Cerebellar cortex (tissue), 1 donor: ENCODE measurements at regions not wholly inside any gene's neighbourhood (a gene's known extent, or its start where the extent isn't known, plus 50 kb on each side); places are given as distances from the start of the nearest gene placed in this dataset.
"Not testable (repeated sequence)": the region's sequence is repeated elsewhere in the genome, so short reads cannot be mapped to it uniquely, and the experiment has no call there.

ENCODE experiments used
- DNase-seq: peaks from one replicate; pipeline ENCODE4 v3.0.0-alpha.2; 2015; ENCODE audit warnings: low spot score

- DNase-seq: no peak
Observed at GRCh38 chr6:145112711-145113148, 622.6 kb downstream of the EPM2A start.

- DNase-seq: no peak
Observed at GRCh38 chr6:145115638-145116037, 619.7 kb downstream of the EPM2A start.

DNA sequence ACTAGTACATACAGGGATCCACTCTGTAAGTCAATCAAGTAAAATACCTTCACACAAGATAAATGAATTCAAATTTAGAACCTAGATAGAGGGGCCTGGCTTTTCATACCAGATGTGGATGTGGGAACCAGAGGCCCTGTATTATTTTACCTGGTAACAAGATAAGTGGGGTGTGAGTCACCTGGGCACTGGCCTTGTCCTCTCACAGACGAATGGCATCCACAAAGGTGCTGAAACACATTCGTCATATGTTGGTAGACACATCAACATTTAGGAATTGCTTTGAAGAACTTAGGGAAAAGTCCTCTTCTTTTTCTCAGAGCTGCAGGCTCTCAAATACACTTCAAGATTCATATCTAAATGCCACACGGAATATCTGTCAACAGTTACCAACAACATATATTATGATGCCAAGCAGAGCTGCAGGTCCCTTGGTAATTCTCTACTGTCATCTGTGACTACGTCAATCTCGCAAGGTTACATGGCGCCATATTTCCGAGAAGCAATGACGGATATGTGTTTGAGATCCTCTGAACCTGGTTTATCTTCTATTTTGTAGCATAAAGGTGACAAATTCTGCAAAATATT is 618.6 kb downstream of the EPM2A start:
- no peak for DNase-seq

GRCh38 chr6:145118224-145118623 is 617.1 kb downstream of the EPM2A start:
- DNase-seq: no peak

- no peak for DNase-seq
Observed at GRCh38 chr6:145119081-145119480, 616.2 kb downstream of the EPM2A start.

GRCh38 chr6:145132709-145133108 is 602.6 kb downstream of the EPM2A start:
- no peak for DNase-seq

DNA sequence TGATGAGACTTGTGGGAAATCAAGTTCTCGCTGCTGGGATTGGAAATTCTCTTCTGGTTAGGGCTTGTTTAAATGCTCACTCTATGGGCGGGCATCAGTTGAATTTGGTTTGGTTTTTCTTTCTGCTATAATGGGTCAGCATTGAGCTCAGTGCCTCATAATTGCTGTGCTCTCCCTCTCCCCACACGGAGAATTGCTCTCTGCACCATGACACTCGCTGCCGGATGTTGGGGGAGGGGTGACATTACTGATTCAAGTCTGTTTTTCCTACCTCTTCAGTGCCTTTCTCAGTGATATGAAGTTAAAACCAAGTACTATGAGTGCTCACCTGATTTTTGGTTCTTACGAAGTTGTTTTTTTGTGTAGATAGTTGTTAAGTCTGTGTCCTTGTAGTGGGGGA is 599.6 kb downstream of the EPM2A start:
- DNase-seq: no peak

DNA sequence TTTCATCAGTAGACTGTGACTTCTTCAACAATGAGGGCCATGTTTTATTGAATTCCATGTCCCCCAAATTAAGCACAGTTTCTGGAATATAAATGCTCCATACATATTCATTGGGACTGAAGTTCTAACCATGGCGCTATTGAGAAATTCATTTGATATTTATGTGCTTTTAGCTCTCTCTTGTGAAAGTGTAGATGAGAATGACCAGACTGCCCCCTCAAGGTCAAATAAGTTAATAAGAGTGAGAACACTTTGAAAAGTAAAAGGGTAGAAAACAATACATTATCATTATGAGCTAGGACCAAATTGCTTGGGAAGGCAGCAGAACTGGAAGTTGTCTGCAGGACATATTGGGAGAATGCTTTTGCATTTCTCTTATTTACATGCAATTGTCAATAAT is 597.9 kb downstream of the EPM2A start:
- DNase-seq: no peak

GRCh38 chr6:145138469-145139139 is 596.7 kb downstream of the EPM2A start:
- DNase-seq: no peak

- DNase-seq: no peak
Observed at GRCh38 chr6:145139140-145139850, 596.0 kb downstream of the EPM2A start.

DNA sequence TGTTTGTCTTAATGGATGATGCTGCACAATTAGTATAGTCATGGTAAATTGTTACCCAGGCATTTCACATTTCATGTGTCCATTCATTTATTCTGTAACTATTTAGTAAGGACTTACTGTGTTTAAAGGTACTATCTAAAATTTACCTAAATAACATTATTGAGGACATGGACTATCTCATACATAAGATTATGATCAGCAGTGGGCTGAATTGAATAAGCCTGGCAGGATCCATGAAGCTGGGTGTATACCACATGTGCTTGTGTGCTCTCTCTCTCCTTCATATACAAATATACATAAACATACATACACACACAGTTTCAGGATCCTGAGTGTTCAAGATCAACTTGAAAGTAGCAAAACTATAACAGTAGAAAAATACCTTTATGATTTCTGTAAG is 595.4 kb downstream of the EPM2A start:
- DNase-seq: no peak

DNA sequence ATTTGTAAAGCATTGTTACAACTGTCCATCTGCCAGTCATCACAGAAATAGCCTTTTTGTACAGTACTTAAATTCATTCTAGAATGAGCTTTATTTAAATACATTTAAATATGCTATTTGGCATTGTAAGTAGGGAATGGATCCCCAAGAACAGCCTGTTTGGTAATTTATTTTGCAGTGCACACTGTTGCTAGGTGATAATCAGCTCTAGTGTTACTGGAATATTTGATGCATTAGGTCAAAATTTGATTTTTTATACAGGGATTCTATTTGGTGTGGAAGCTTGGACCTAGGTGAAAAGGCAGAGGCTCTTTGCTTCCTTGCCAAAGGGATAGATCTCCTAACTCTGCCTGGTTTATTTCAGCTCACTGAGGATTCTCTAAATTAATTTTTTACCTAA is 593.7 kb downstream of the EPM2A start:
- DNase-seq: no peak

GRCh38 chr6:145142958-145143357 is 592.4 kb downstream of the EPM2A start:
- no peak for DNase-seq

DNA sequence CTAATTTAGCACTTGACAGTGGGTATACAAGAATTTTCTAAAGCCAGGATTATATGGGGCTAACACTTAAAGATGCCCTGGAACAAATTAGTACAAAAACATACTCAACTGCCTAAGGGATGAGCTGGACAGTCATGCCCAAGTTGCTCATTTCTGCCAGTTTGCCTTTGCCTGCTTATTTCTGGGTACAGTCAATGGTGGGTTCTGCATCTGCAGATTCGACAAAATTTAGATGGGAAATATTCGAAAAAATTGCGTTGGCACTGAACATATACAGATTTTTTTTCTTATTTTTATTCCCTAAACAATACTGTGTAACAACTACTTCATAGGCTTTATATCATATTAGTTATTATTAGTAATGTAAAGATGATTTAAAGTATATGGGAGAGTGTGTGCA is 591.9 kb downstream of the EPM2A start:
- DNase-seq: no peak

- DNase-seq: no peak
Observed at GRCh38 chr6:145147559-145147958, 587.8 kb downstream of the EPM2A start.

GRCh38 chr6:145147981-145148749 is 587.2 kb downstream of the EPM2A start:
- DNase-seq: no peak

- DNase-seq: no peak
Observed at GRCh38 chr6:145148776-145149175, 586.5 kb downstream of the EPM2A start.

DNA sequence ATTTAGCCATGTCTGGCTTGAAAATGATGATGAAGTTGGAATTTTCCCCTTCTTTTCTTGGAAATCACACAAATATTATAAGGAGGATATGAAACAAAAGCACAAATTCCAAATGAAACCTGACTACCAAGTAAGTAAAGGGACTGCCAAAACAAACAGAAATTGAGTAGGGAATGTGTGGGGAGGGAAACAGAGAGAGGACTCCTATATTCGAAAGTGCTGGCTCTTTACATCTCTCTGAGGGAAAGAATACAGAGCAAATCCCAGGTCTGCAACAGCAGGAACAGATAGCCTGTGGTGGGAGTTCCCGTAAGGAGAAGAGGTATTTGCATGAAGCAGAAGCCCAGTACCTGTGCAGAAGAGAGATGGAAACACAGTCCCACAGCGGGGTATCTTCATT is 583.7 kb downstream of the EPM2A start:
- DNase-seq: no peak

DNA sequence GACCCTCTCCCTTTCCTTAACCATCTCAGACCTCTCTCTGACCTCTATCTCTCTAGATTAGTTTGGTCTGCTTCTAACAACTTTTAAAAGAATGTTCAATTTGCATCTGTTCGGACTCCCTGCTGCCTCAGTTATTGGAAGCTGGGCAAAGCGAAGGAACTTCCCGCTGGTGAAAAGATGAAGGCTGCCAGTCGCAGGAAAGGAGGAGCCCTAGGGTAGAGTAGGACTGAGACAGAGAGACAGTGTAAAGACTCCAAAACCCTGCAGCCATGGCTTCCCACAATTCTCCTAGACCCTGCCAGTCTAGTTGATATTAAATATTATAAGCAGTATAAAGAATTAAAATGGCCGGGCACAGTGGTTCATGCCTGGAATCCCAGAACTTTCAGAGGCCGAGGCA is 581.8 kb downstream of the EPM2A start:
- no peak for DNase-seq

- DNase-seq: no peak
Observed at GRCh38 chr6:145155411-145155810, 579.9 kb downstream of the EPM2A start.

DNA sequence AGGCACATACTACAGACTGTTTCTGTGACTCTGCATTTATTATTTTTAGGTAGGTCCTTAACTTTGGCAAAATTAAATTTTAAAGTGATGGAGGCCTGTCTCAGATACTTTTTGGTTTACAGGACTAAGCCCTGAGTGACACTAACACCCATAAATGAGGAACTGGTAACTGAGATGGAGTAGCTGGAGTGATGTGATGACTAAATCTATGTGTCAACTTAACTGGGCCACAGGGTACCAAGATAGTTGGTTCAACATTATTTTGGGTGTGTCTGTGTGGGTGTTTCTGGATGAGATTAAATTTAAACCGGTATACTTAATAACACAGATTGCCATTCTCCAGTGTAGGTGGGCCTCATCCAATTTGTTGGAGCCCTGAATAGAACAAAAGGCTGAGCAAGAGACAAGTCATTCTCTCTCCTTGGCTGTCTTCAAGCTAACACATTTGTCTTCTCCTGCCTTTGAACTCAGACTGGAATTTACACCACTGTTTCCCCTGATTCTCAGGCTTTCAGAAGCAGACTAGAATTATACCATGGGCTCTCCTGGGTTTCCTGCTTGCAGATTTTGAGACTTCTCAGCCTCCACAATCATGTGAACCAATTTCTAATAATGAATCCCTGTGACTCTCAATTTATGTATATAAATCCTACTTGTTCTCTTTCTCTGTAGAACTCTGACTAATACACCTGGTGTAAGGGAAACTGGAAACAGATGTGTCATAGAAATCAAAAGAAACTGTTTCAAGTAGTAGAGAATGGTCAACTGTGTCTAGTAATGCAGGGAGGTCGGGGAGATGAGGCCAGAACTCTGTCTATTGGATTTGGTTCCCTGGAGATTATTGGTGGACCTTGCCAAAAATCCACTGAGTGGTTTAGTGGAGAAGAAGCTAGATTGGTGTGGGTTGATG is 579.2 kb downstream of the EPM2A start:
- no peak for DNase-seq

DNA sequence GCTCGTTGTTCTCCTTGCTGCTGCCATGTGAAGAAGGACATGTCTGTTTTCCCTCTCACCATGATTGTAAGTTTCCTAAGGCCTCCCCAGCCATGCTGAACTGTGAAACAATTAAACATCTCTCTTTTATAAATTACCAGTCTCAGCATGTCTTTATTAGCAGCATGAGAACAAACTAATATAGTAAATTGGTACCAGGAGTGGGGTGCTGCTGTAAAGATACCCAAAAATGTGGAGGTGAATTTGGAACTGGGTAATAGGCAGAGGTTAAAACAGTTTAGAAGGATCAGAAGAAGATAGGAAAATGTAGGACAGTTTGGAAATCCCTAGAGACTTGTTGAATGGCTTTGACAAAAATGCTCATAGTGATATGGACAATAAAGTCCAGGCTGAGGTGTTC is 576.7 kb downstream of the EPM2A start:
- DNase-seq: not testable (repeated sequence)
